Urinary bladder (tissue), 4 donors: ENCODE measurements at regions not wholly inside any gene's neighbourhood (a gene's known extent, or its start where the extent isn't known, plus 50 kb on each side); places are given as distances from the start of the nearest gene placed in this dataset. TPM values are rescaled to one million over a fixed set of nuclear protein-coding genes. Genes with fewer than 3 reads are reported as not detected.

Experiments
- DNase-seq: peaks from one replicate; pipeline ENCODE4 v3.0.0-alpha.2; 2015; ENCODE audit errors: extremely low spot score
- H3K27ac ChIP-seq: one replicate; pipeline ENCODE4 v1.5.1; 2013; ENCODE audit warnings: low read depth, mild to moderate bottlenecking, moderate library complexity
- H3K36me3 ChIP-seq: one replicate; pipeline ENCODE4 v1.6.1; 2013; ENCODE audit warnings: mild to moderate bottlenecking, moderate library complexity; ENCODE audit not compliant: insufficient read depth
- H3K4me1 ChIP-seq: one replicate; pipeline ENCODE4 v1.6.1; 2013; ENCODE audit warnings: mild to moderate bottlenecking, moderate library complexity; ENCODE audit not compliant: insufficient read depth
- H3K4me3 ChIP-seq: one replicate; pipeline ENCODE4 v1.5.1; 2013; ENCODE audit warnings: low read depth, low read length
- WGBS: extraction: QIAGEN DNeasy Blood & Tissue Kit; methylation state at CpG from one replicate; pipeline ENCODE4 v1.1.7; 2013; 5-methylcytosine and 5-hydroxymethylcytosine counted together
- small RNA-seq: library from RNA; depleted of rRNA; stranded (forward); fragments of <200 nt; gene quantifications from one replicate; pipeline ENCODE3, GENCODE V24; 2014
- donor health status: healthy with polysubstance abuse.
- donor health status: healthy.

- Histone ChIP-seq H3K4me1 (no peaks in the 10 kb centered on the region), H3K36me3 (no peaks in the 10 kb centered on the region)
- 75% methylated on average over 9 of the region's 9 CpGs for WGBS
Measured at GRCh38 chr10:20369863-20370736, 527.0 kb downstream of the NEBL start.

GRCh38 chr10:20363684-20364083, 533.4 kb downstream of the NEBL start:
- DNase-seq: no peak
- Histone ChIP-seq H3K4me3 (no peak overlapping the region), H3K27ac (no peak overlapping the region), H3K36me3 (no peaks in the 10 kb centered on the region), H3K4me1 (no peaks in the 10 kb centered on the region)

More at GRCh38 chr10:20369863-20370736, 527.0 kb downstream of the NEBL start:
- no peak overlapping the region for H3K4me3 ChIP-seq
- no peak for DNase-seq
- H3K27ac ChIP-seq: no peak overlapping the region

- Histone ChIP-seq H3K27ac (no peak overlapping the region), H3K4me1 (no peaks in the 10 kb centered on the region)
- WGBS: 63% methylated on average over 4 of the region's 4 CpGs
Measured at GRCh38 chr10:20355915-20356314, 539.7 kb downstream of the PLXDC2 start.

GRCh38 chr10:20355011-20355410, 538.8 kb downstream of the PLXDC2 start:
- no peaks in the 10 kb centered on the region for H3K36me3 ChIP-seq
- no peaks in the 10 kb centered on the region for H3K4me1 ChIP-seq
- no peak overlapping the region for H3K27ac ChIP-seq
- WGBS: 83% methylated on average over 3 of the region's 3 CpGs
- no peak overlapping the region for H3K4me3 ChIP-seq
- DNase-seq: no peak

More at GRCh38 chr10:20355915-20356314, 539.7 kb downstream of the PLXDC2 start:
- no peaks in the 10 kb centered on the region for H3K36me3 ChIP-seq
- H3K4me3 ChIP-seq: no peak overlapping the region
- DNase-seq: no peak

- no peak overlapping the region for H3K27ac ChIP-seq
- H3K4me1 ChIP-seq: no peaks in the 10 kb centered on the region
- no peak overlapping the region for H3K4me3 ChIP-seq
- WGBS: 64% methylated on average over 1 of the region's 1 CpG
- no peak for DNase-seq
- H3K36me3 ChIP-seq: no peaks in the 10 kb centered on the region
Measured at GRCh38 chr10:20354166-20354565, 537.9 kb downstream of the PLXDC2 start.

GRCh38 chr10:20350509-20350908, 534.3 kb downstream of the PLXDC2 start:
- no peak overlapping the region for H3K4me3 ChIP-seq
- no peak for DNase-seq
- no peaks in the 10 kb centered on the region for H3K4me1 ChIP-seq
- no peaks in the 10 kb centered on the region for H3K36me3 ChIP-seq
- 97% methylated on average over 2 of the region's 2 CpGs for WGBS
- H3K27ac ChIP-seq: no peak overlapping the region

- WGBS: 37% methylated on average over 3 of the region's 3 CpGs
- H3K27ac ChIP-seq: no peak overlapping the region
- DNase-seq: no peak
Measured at GRCh38 chr10:20343036-20343435, 526.8 kb downstream of the PLXDC2 start.

More at GRCh38 chr10:20343036-20343435, 526.8 kb downstream of the PLXDC2 start:
- Histone ChIP-seq H3K4me1 (no peaks in the 10 kb centered on the region), H3K36me3 (no peaks in the 10 kb centered on the region), H3K4me3 (no peak overlapping the region)

Small RNAs in the stretch of these regions (small RNA-seq; reads per million reads assigned to genes)
- gene AL590032.1 (not detected), gene MIR4675 (not detected)
